ENCODE measurements at regions not wholly inside any gene's neighbourhood (a gene's known extent, or its start where the extent isn't known, plus 50 kb on each side); places are given as distances from the start of the nearest gene placed in this dataset.

- CTCF ChIA-PET, result no interaction called here
- Histone ChIP-seq H3K4me3 (ENCODE audit: low read length) (no peak overlapping the region), H3K27ac (ENCODE audit: low read depth in 1 of 2, low read length in 2 of 2) (no peak overlapping the region), H3K9me3 (ENCODE audit: control insufficient read depth in 1 of 2, insufficient read depth in 1 of 2, low read length in 2 of 2) (peaks cover 0 to 13% of the 10 kb centered on the region in 2 experiments), H3K4me1 (ENCODE audit: insufficient read depth, low read length) (no peaks in the 10 kb centered on the region), H3K36me3 (ENCODE audit: insufficient read depth, low read length) (no peaks in the 10 kb centered on the region), H3K27me3 (ENCODE audit: control insufficient read depth in 1 of 2, insufficient read depth in 2 of 2, low read length in 2 of 2) (no peaks in the 10 kb centered on the region)
- Mint-ChIP-seq H3K4me1 (ENCODE audit: low read depth) (no peaks in the 10 kb centered on the region), H3K9me3 (no peaks in the 10 kb centered on the region), H3K27ac (no peak overlapping the region), H3K4me3 (no peak overlapping the region), H3K36me3 (ENCODE audit: low read depth) (no peaks in the 10 kb centered on the region), H3K27me3 (no peaks in the 10 kb centered on the region)
- POLR2A ChIA-PET, result no interaction called here
- ATAC-seq (ENCODE audit: poor library complexity) (no peak), DNase-seq (no peak)
- no peak for TF ChIP-seq CTCF (IDR thresholded peaks at IDR 0.05)
- intact Hi-C loops (cut with DNase I, micrococcal nuclease), result no loop called here
Observed at GRCh38 chr5:8327016-8327415, 458.1 kb downstream of the MTRR start.

GRCh38 chr5:8329773-8330172, 460.8 kb downstream of the MTRR start:
- Mint-ChIP-seq H3K4me1 (ENCODE audit: low read depth) (no peaks in the 10 kb centered on the region), H3K36me3 (ENCODE audit: low read depth) (no peaks in the 10 kb centered on the region), H3K27me3 (no peaks in the 10 kb centered on the region), H3K4me3 (no peak overlapping the region), H3K9me3 (no peaks in the 10 kb centered on the region), H3K27ac (no peak overlapping the region)
- H3K9me3 ChIP-seq (ENCODE audit: control insufficient read depth in 1 of 2, insufficient read depth in 1 of 2, low read length in 2 of 2), result peaks cover 0 to 28% of the 10 kb centered on the region in 2 experiments
- ATAC-seq (ENCODE audit: poor library complexity) (no peak), DNase-seq (no peak)
- no peaks in the 10 kb centered on the region for H3K4me1 ChIP-seq (ENCODE audit: insufficient read depth, low read length)
- ChIA-PET POLR2A (no interaction called here), CTCF (no interaction called here)
- intact Hi-C loops (cut with DNase I, micrococcal nuclease), result no loop called here
- no peaks in the 10 kb centered on the region for H3K27me3 ChIP-seq (ENCODE audit: control insufficient read depth in 1 of 2, insufficient read depth in 2 of 2, low read length in 2 of 2)
- H3K27ac ChIP-seq (ENCODE audit: low read depth in 1 of 2, low read length in 2 of 2), result no peak overlapping the region
- no peak overlapping the region for H3K4me3 ChIP-seq (ENCODE audit: low read length)
- TF ChIP-seq CTCF (IDR thresholded peaks at IDR 0.05), result no peak
- H3K36me3 ChIP-seq (ENCODE audit: insufficient read depth, low read length), result no peaks in the 10 kb centered on the region

- Histone ChIP-seq H3K4me1 (ENCODE audit: insufficient read depth, low read length) (no peaks in the 10 kb centered on the region), H3K27ac (ENCODE audit: low read depth in 1 of 2, low read length in 2 of 2) (no peak overlapping the region), H3K4me3 (ENCODE audit: low read length) (no peak overlapping the region), H3K36me3 (ENCODE audit: insufficient read depth, low read length) (no peaks in the 10 kb centered on the region), H3K27me3 (ENCODE audit: control insufficient read depth in 1 of 2, insufficient read depth in 2 of 2, low read length in 2 of 2) (no peaks in the 10 kb centered on the region), H3K9me3 (ENCODE audit: control insufficient read depth in 1 of 2, insufficient read depth in 1 of 2, low read length in 2 of 2) (peaks cover 0 to 28% of the 10 kb centered on the region in 2 experiments)
- H3K4me1 Mint-ChIP-seq (ENCODE audit: low read depth), result no peaks in the 10 kb centered on the region
- no peak overlapping the region for H3K27ac Mint-ChIP-seq
- ChIA-PET POLR2A (no interaction called here), CTCF (no interaction called here)
- no peaks in the 10 kb centered on the region for H3K27me3 Mint-ChIP-seq
- DNase-seq (no peak), ATAC-seq (ENCODE audit: poor library complexity) (no peak)
- H3K4me3 Mint-ChIP-seq, result no peak overlapping the region
- no peaks in the 10 kb centered on the region for H3K36me3 Mint-ChIP-seq (ENCODE audit: low read depth)
- intact Hi-C loops (cut with DNase I, micrococcal nuclease), result no loop called here
- H3K9me3 Mint-ChIP-seq, result no peaks in the 10 kb centered on the region
- TF ChIP-seq CTCF (IDR thresholded peaks at IDR 0.05), result no peak
Observed at GRCh38 chr5:8332666-8333445, 463.9 kb downstream of the MTRR start.
